SK-N-SH treated with all-trans-retinoic acid at 6 μM for 48 hours (cell line): ENCODE measurements at regions not wholly inside any gene's neighbourhood (a gene's known extent, or its start where the extent isn't known, plus 50 kb on each side); places are given as distances from the start of the nearest gene placed in this dataset.

Experiments used
- ATAC-seq: fragments of 200-7000 bp; cut with Tn5 transposase; 3 replicates; pipeline ENCODE4 v1.9.1; 2020; ENCODE audit warnings: mild to moderate bottlenecking, moderate library complexity
- ARNTL ChIP-seq: fragments of 450-650 bp; formaldehyde crosslinking; IDR thresholded peaks from 2 replicates; pipeline ENCODE4 v1.5.0; 2020; ENCODE audit warnings: low read depth, mild to moderate bottlenecking, moderate library complexity, borderline replicate concordance
- BACH2 ChIP-seq: fragments of 250-450 bp; sonication (Bioruptor Pico); IDR thresholded peaks from 2 replicates; pipeline ENCODE4 v1.9.0; 2021; ENCODE audit warnings: mild to moderate bottlenecking, borderline replicate concordance
- CREB5 ChIP-seq: fragments of 250-450 bp; sonication (Bioruptor Pico); IDR thresholded peaks from 2 replicates; pipeline ENCODE4 v1.5.1; 2020; ENCODE audit warnings: low read depth, mild to moderate bottlenecking, moderate library complexity
- CSDC2 ChIP-seq: fragments of 250-450 bp; sonication (Bioruptor Pico); IDR thresholded peaks from 2 replicates; pipeline ENCODE4 v1.5.0; 2020; ENCODE audit warnings: mild to moderate bottlenecking, moderate library complexity
- ESRRG ChIP-seq: fragments of 250-450 bp; sonication (Bioruptor Pico); IDR thresholded peaks from 2 replicates; pipeline ENCODE4 v1.6.1; 2021; ENCODE audit warnings: mild to moderate bottlenecking
- GLIS3 ChIP-seq: fragments of 250-450 bp; sonication (Bioruptor Pico); IDR thresholded peaks from 2 replicates; pipeline ENCODE4 v1.5.0; 2020; ENCODE audit warnings: mild to moderate bottlenecking, moderate library complexity
- ISL1 ChIP-seq: fragments of 250-450 bp; sonication (Bioruptor Pico); IDR thresholded peaks from 2 replicates; pipeline ENCODE4 v2.1.2; 2022; ENCODE audit warnings: mild to moderate bottlenecking, moderate library complexity
- OSR1 ChIP-seq: fragments of 250-450 bp; sonication (Bioruptor Pico); IDR thresholded peaks from 2 replicates; pipeline ENCODE4 v1.8.0; 2022; ENCODE audit warnings: moderate library complexity, mild to moderate bottlenecking, inconsistent platforms
- PATZ1 ChIP-seq: fragments of 250-450 bp; sonication (Bioruptor Pico); IDR thresholded peaks from 2 replicates; pipeline ENCODE4 v1.8.0; 2020; ENCODE audit warnings: mild to moderate bottlenecking, moderate library complexity, borderline replicate concordance
- RARB ChIP-seq: fragments of 250-450 bp; sonication (Bioruptor Pico); IDR thresholded peaks from 2 replicates; pipeline ENCODE4 v1.8.0; 2021; ENCODE audit warnings: mild to moderate bottlenecking, moderate library complexity
- SNAI2 ChIP-seq: fragments of 250-450 bp; sonication (Bioruptor Pico); IDR thresholded peaks from 2 replicates; pipeline ENCODE4 v1.5.0; 2020; ENCODE audit warnings: mild to moderate bottlenecking, moderate library complexity
- TCF4 ChIP-seq: fragments of 250-450 bp; sonication (Bioruptor Pico); IDR thresholded peaks from 2 replicates; pipeline ENCODE4 v1.8.0; 2021; ENCODE audit warnings: mild to moderate bottlenecking, moderate library complexity, borderline replicate concordance
- TOX ChIP-seq: fragments of 250-450 bp; sonication (Bioruptor Pico); IDR thresholded peaks from 2 replicates; pipeline ENCODE4 v1.8.0; 2021; ENCODE audit warnings: mild to moderate bottlenecking, moderate library complexity, borderline replicate concordance
- ZFP3 ChIP-seq: fragments of 250-450 bp; sonication (Bioruptor Pico); IDR thresholded peaks from 2 replicates; pipeline ENCODE4 v1.5.0; 2020; ENCODE audit warnings: mild to moderate bottlenecking, moderate library complexity
- ZFP30 ChIP-seq: fragments of 450-650 bp; formaldehyde crosslinking; IDR thresholded peaks from 2 replicates; pipeline ENCODE4 v1.5.0; 2022; ENCODE audit warnings: mild to moderate bottlenecking, moderate library complexity
- ZNF565 ChIP-seq: fragments of 450-650 bp; formaldehyde crosslinking; conservative IDR thresholded peaks from 2 replicates; pipeline ENCODE4 v1.5.0; 2020; ENCODE audit warnings: low read depth, mild to moderate bottlenecking, moderate library complexity
- ZNF70 ChIP-seq: fragments of 450-650 bp; formaldehyde crosslinking; IDR thresholded peaks from 2 replicates; pipeline ENCODE4 v1.5.0; 2020; ENCODE audit warnings: mild to moderate bottlenecking, moderate library complexity
- TF ChIP-seq, protein P1 (sequence below): fragments of 250-450 bp; sonication (Bioruptor Pico); IDR thresholded peaks from 2 replicates; pipeline ENCODE4 v1.5.1; 2021; ENCODE audit warnings: mild to moderate bottlenecking, moderate library complexity
- TF ChIP-seq, protein P2 (sequence below): fragments of 250-450 bp; sonication (Bioruptor Pico); IDR thresholded peaks from 2 replicates; pipeline ENCODE4 v1.5.0; 2020; ENCODE audit warnings: mild to moderate bottlenecking, moderate library complexity

GRCh38 chr1:31501505-31501904, 74.8 kb upstream of the TINAGL1 start:
- TF ChIP-seq GLIS3 (CRISPR knock-in tag): no peak
- no peak for TF ChIP-seq ISL1 (CRISPR knock-in tag)
- TF ChIP-seq TOX (CRISPR knock-in tag): no peak
- TF ChIP-seq OSR1 (CRISPR knock-in tag): no peak
- no peak for TF ChIP-seq TCF4 (CRISPR knock-in tag)
- no peak for TF ChIP-seq ZNF565 (CRISPR knock-in tag)
- TF ChIP-seq SNAI2 (CRISPR knock-in tag): no peak
- TF ChIP-seq, protein P1, sequence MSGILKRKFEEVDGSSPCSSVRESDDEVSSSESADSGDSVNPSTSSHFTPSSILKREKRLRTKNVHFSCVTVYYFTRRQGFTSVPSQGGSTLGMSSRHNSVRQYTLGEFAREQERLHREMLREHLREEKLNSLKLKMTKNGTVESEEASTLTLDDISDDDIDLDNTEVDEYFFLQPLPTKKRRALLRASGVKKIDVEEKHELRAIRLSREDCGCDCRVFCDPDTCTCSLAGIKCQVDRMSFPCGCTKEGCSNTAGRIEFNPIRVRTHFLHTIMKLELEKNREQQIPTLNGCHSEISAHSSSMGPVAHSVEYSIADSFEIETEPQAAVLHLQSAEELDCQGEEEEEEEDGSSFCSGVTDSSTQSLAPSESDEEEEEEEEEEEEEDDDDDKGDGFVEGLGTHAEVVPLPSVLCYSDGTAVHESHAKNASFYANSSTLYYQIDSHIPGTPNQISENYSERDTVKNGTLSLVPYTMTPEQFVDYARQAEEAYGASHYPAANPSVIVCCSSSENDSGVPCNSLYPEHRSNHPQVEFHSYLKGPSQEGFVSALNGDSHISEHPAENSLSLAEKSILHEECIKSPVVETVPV: no peak
- TF ChIP-seq ZFP30 (CRISPR knock-in tag): no peak
- peak; percentile 43; the same call in 1 of the 3 replicates for ATAC-seq

GRCh38 chr1:31502253-31502652, 74.1 kb upstream of the TINAGL1 start:
- no peak for TF ChIP-seq ISL1 (CRISPR knock-in tag)
- no peak for TF ChIP-seq CSDC2 (CRISPR knock-in tag)
- TF ChIP-seq ZFP3 (CRISPR knock-in tag): no peak
- no peak for TF ChIP-seq GLIS3 (CRISPR knock-in tag)
- TF ChIP-seq ZNF70 (CRISPR knock-in tag): no peak
- no peak for ATAC-seq

- TF ChIP-seq ESRRG (CRISPR knock-in tag) (no peak), CREB5 (no peak), PATZ1 (CRISPR knock-in tag) (no peak), ARNTL (CRISPR knock-in tag) (no peak), TCF4 (CRISPR knock-in tag) (no peak), GLIS3 (CRISPR knock-in tag) (no peak), ZFP3 (CRISPR knock-in tag) (no peak), SNAI2 (CRISPR knock-in tag) (no peak), ISL1 (CRISPR knock-in tag) (no peak), OSR1 (CRISPR knock-in tag) (no peak), CSDC2 (CRISPR knock-in tag) (no peak), TOX (CRISPR knock-in tag) (no peak), ZNF565 (CRISPR knock-in tag) (no peak), ZFP30 (CRISPR knock-in tag) (no peak), BACH2 (CRISPR knock-in tag) (no peak)
- TF ChIP-seq, protein P2, sequence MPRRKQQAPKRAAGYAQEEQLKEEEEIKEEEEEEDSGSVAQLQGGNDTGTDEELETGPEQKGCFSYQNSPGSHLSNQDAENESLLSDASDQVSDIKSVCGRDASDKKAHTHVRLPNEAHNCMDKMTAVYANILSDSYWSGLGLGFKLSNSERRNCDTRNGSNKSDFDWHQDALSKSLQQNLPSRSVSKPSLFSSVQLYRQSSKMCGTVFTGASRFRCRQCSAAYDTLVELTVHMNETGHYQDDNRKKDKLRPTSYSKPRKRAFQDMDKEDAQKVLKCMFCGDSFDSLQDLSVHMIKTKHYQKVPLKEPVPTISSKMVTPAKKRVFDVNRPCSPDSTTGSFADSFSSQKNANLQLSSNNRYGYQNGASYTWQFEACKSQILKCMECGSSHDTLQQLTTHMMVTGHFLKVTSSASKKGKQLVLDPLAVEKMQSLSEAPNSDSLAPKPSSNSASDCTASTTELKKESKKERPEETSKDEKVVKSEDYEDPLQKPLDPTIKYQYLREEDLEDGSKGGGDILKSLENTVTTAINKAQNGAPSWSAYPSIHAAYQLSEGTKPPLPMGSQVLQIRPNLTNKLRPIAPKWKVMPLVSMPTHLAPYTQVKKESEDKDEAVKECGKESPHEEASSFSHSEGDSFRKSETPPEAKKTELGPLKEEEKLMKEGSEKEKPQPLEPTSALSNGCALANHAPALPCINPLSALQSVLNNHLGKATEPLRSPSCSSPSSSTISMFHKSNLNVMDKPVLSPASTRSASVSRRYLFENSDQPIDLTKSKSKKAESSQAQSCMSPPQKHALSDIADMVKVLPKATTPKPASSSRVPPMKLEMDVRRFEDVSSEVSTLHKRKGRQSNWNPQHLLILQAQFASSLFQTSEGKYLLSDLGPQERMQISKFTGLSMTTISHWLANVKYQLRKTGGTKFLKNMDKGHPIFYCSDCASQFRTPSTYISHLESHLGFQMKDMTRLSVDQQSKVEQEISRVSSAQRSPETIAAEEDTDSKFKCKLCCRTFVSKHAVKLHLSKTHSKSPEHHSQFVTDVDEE (CRISPR knock-in tag): no peak
- no peak for ATAC-seq
These were observed 73.3 kb upstream of the TINAGL1 start for GRCh38 chr1:31502926-31503511.

- ATAC-seq: no peak
- TF ChIP-seq TOX (CRISPR knock-in tag) (no peak), BACH2 (CRISPR knock-in tag) (no peak), RARB (CRISPR knock-in tag) (no peak)
- TF ChIP-seq, protein P1: no peak
These were observed 72.7 kb upstream of the TINAGL1 start for GRCh38 chr1:31503570-31503969.
